T-cell (primary cell): ENCODE measurements at regions not wholly inside any gene's neighbourhood (a gene's known extent, or its start where the extent isn't known, plus 50 kb on each side); places are given as distances from the start of the nearest gene placed in this dataset.

ENCODE experiments used
- ATAC-seq, 4 experiments: fragments of 200-7000 bp in 3 of 4; fragments of 150-1000 bp in 1 of 4; cut with Tn5 transposase; replicated peaks in 1 of 4; 1 replicate in 3 of 4; 2 replicates in 1 of 4; pipeline ENCODE4 v1.10.0; 2021; ENCODE audit warnings: moderate library complexity in 3 of 4, mild to moderate bottlenecking in 2 of 4, moderate number of reproducible peaks in 1 of 4
- CTCF ChIA-PET, 2 donors: fragments of 300-600 bp; sonication (Branson Sonifier 250); formaldehyde crosslinking; loops; one replicate each; lab custom pipeline; 2022; ENCODE audit warnings: antibody characterized with exemption in 2 of 2; lab: Charles Lee
- POLR2A ChIA-PET, 2 donors: fragments of 300-600 bp; sonication (Branson Sonifier 250); formaldehyde crosslinking; loops; one replicate each; lab custom pipeline; 2022; ENCODE audit warnings: antibody characterized with exemption in 2 of 2; lab: Charles Lee
- DNase-seq, 35 experiments: peaks; one replicate each; pipeline versions ENCODE4 v3.0.0 to v3.0.0-alpha.2; 2013 to 2023
- H3K27ac ChIP-seq: one replicate; pipeline ENCODE4 v1.5.1; 2013; ENCODE audit warnings: low read length
- H3K27me3 ChIP-seq, 2 experiments: replicated peaks in 1 of 2; 1 replicate in 1 of 2; 2 replicates in 1 of 2; pipeline versions ENCODE4 v1.6.1 to v1.7.0; 2013; ENCODE audit warnings: low read length in 1 of 2, mixed read lengths in 1 of 2; ENCODE audit not compliant: control insufficient read depth in 2 of 2, insufficient read depth in 2 of 2; ENCODE audit errors: extremely low read depth in 1 of 2
- H3K36me3 ChIP-seq, 2 donors: 1 replicate in 1 of 2; 2 replicates in 1 of 2; pipeline versions ENCODE4 v1.6.1 to v1.7.0; 2013; ENCODE audit warnings: low read length in 1 of 2; ENCODE audit not compliant: control insufficient read depth in 2 of 2, insufficient read depth in 1 of 2; ENCODE audit errors: extremely low read depth in 1 of 2
- H3K4me1 ChIP-seq, 2 experiments: 1 replicate in 1 of 2; 2 replicates in 1 of 2; pipeline versions ENCODE4 v1.6.1 to v1.7.0; 2013; ENCODE audit warnings: low read length in 2 of 2, mixed read lengths in 1 of 2; ENCODE audit not compliant: insufficient read depth in 2 of 2, control insufficient read depth in 1 of 2; ENCODE audit errors: extremely low read depth in 1 of 2
- H3K4me3 ChIP-seq, 2 donors: 1 replicate in 1 of 2; 2 replicates in 1 of 2; pipeline versions ENCODE4 v1.5.1 to v1.7.0; 2013; ENCODE audit warnings: mild to moderate bottlenecking in 2 of 2, low read length in 1 of 2, moderate library complexity in 1 of 2; ENCODE audit not compliant: control insufficient read depth in 1 of 2; ENCODE audit errors: extremely low read depth in 1 of 2
- H3K9me3 ChIP-seq: 2 replicates; pipeline ENCODE4 v1.7.0; 2013
- H3K27ac Mint-ChIP-seq, 2 donors: one replicate each; pipeline ENCODE4 v1.8.0; 2020 to 2021; ENCODE audit warnings: mild to moderate bottlenecking in 2 of 2, mixed read lengths in 2 of 2
- H3K27me3 Mint-ChIP-seq, 2 donors: one replicate each; pipeline ENCODE4 v1.8.0; 2021 to 2022; ENCODE audit warnings: mixed read lengths in 2 of 2
- H3K36me3 Mint-ChIP-seq: one replicate; pipeline ENCODE4 v1.8.0; 2021; ENCODE audit warnings: mixed read lengths
- H3K4me1 Mint-ChIP-seq, 3 donors: one replicate each; pipeline ENCODE4 v1.8.0; 2020 to 2022; ENCODE audit warnings: mixed read lengths in 3 of 3, mild to moderate bottlenecking in 1 of 3
- H3K4me3 Mint-ChIP-seq, 3 donors: one replicate each; pipeline ENCODE4 v1.8.0; 2020 to 2022; ENCODE audit warnings: mild to moderate bottlenecking in 3 of 3, mixed read lengths in 3 of 3, moderate library complexity in 3 of 3
- H3K9me3 Mint-ChIP-seq, 3 donors: one replicate each; pipeline ENCODE4 v1.8.0; 2020 to 2022; ENCODE audit warnings: mixed read lengths in 3 of 3
- WGBS: methylation state at CpG from one replicate; pipeline ENCODE4 v1.1.5; 2013; ENCODE audit warnings: missing lambda C conversion rate; ENCODE audit not compliant: insufficient coverage; 5-methylcytosine and 5-hydroxymethylcytosine counted together

GRCh38 chr2:16256601-16257321 is 316.4 kb downstream of the MYCN start:
- DNase-seq: no peak
- Mint-ChIP-seq H3K4me1 (peaks cover 2 to 17% (median 12%) of the 10 kb centered on the region in 3 donors), H3K4me3 (no peak overlapping the region), H3K27ac (no peak overlapping the region), H3K9me3 (no peaks in the 10 kb centered on the region), H3K27me3 (peaks cover 2 to 3% of the 10 kb centered on the region in 2 donors), H3K36me3 (no peaks in the 10 kb centered on the region)
- Histone ChIP-seq H3K4me3 (no peak overlapping the region), H3K27me3 (peaks cover 0 to 3% of the 10 kb centered on the region in 2 experiments), H3K27ac (no peak overlapping the region), H3K4me1 (no peaks in the 10 kb centered on the region), H3K9me3 (no peaks in the 10 kb centered on the region), H3K36me3 (no peaks in the 10 kb centered on the region)
- CTCF ChIA-PET: no interaction called here
- no peak for ATAC-seq
- POLR2A ChIA-PET: no interaction called here
- 64% methylated on average over 3 of the region's 6 CpGs for WGBS

GRCh38 chr2:16255120-16255519 is 314.8 kb downstream of the MYCN start:
- no peaks in the 10 kb centered on the region for H3K36me3 Mint-ChIP-seq
- Histone ChIP-seq H3K27me3 (peaks cover 0 to 3% of the 10 kb centered on the region in 2 experiments), H3K27ac (no peak overlapping the region), H3K9me3 (no peaks in the 10 kb centered on the region), H3K4me3 (no peak overlapping the region), H3K36me3 (no peaks in the 10 kb centered on the region), H3K4me1 (no peaks in the 10 kb centered on the region)
- no peak overlapping the region for H3K4me3 Mint-ChIP-seq
- no peak for ATAC-seq
- DNase-seq: no peak
- H3K9me3 Mint-ChIP-seq: no peaks in the 10 kb centered on the region
- ChIA-PET POLR2A (no interaction called here), CTCF (no interaction called here)
- no CpG with 5 or more reads among the region's 4 CpGs for WGBS
- H3K27me3 Mint-ChIP-seq: peaks cover 3 to 4% of the 10 kb centered on the region in 2 donors
- no peak overlapping the region for H3K27ac Mint-ChIP-seq
- H3K4me1 Mint-ChIP-seq: peaks cover 2 to 17% (median 12%) of the 10 kb centered on the region in 3 donors

GRCh38 chr2:16254356-16254965 is 314.1 kb downstream of the MYCN start:
- Mint-ChIP-seq H3K4me3 (no peak overlapping the region), H3K36me3 (no peaks in the 10 kb centered on the region), H3K27me3 (peaks cover 3 to 4% of the 10 kb centered on the region in 2 donors), H3K9me3 (no peaks in the 10 kb centered on the region), H3K27ac (no peak overlapping the region), H3K4me1 (peaks cover 2 to 17% (median 12%) of the 10 kb centered on the region in 3 donors)
- Histone ChIP-seq H3K36me3 (no peaks in the 10 kb centered on the region), H3K9me3 (no peaks in the 10 kb centered on the region), H3K27me3 (peaks cover 0 to 8% of the 10 kb centered on the region in 2 experiments), H3K4me3 (no peak overlapping the region), H3K4me1 (no peaks in the 10 kb centered on the region), H3K27ac (no peak overlapping the region)
- no peak for ATAC-seq
- WGBS: no CpG with 5 or more reads among the region's 3 CpGs
- no peak for DNase-seq
- ChIA-PET CTCF (no interaction called here), POLR2A (no interaction called here)

DNA sequence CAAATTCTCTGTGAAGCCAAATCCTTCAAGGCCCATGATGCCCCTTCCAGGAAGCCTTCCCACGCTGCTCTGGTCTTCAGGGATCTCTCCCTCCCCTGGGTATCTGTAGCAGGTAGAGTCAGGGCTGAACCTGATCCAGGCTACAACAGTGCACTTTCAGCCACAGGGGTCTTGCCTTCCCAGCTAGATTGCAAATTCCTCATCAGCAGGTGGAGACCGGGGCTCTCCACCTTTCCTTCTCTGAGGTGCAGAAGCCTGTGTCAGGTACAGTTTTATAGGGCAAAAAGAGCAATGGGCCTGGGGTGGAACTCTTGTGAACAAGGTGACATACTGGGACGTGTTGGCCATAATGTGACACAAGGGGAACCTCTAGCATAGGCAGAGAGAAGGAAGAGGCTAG is 312.9 kb downstream of the MYCN start:
- CTCF ChIA-PET: no interaction called here
- no peaks in the 10 kb centered on the region for H3K36me3 Mint-ChIP-seq
- peaks cover 0 to 8% of the 10 kb centered on the region in 2 experiments for H3K27me3 ChIP-seq
- no peaks in the 10 kb centered on the region for H3K4me1 ChIP-seq
- no peaks in the 10 kb centered on the region for H3K9me3 Mint-ChIP-seq
- H3K27ac ChIP-seq: no peak overlapping the region
- H3K9me3 ChIP-seq: no peaks in the 10 kb centered on the region
- peaks cover 2 to 17% (median 12%) of the 10 kb centered on the region in 3 donors for H3K4me1 Mint-ChIP-seq
- POLR2A ChIA-PET: no interaction called here
- ATAC-seq: no peak
- H3K36me3 ChIP-seq: no peaks in the 10 kb centered on the region
- no peak for DNase-seq
- H3K27me3 Mint-ChIP-seq: peaks cover 3 to 7% of the 10 kb centered on the region in 2 donors
- H3K27ac Mint-ChIP-seq: no peak overlapping the region
- WGBS: 31% methylated on average over 1 of the region's 3 CpGs
- no peak overlapping the region for H3K4me3 ChIP-seq
- no peak overlapping the region for H3K4me3 Mint-ChIP-seq

GRCh38 chr2:16252891-16253290 is 312.5 kb downstream of the MYCN start:
- ATAC-seq: no peak
- POLR2A ChIA-PET: no interaction called here

GRCh38 chr2:16252251-16252650 is 311.9 kb downstream of the MYCN start:
- POLR2A ChIA-PET: no interaction called here
- ATAC-seq (no peak), DNase-seq (no peak)
- no peak overlapping the region for H3K27ac ChIP-seq
- no peaks in the 10 kb centered on the region for H3K9me3 ChIP-seq
- Mint-ChIP-seq H3K27ac (no peak overlapping the region), H3K4me1 (peaks cover 0 to 9% (median 4%) of the 10 kb centered on the region in 3 donors), H3K27me3 (peaks cover 3 to 7% of the 10 kb centered on the region in 2 donors), H3K36me3 (no peaks in the 10 kb centered on the region), H3K9me3 (no peaks in the 10 kb centered on the region), H3K4me3 (no peak overlapping the region)
- H3K4me1 ChIP-seq: no peaks in the 10 kb centered on the region
- CTCF ChIA-PET: no interaction called here
- no peaks in the 10 kb centered on the region for H3K36me3 ChIP-seq
- no peak overlapping the region for H3K4me3 ChIP-seq
- 80% methylated on average over 6 of the region's 9 CpGs for WGBS
- H3K27me3 ChIP-seq: peaks cover 0 to 8% of the 10 kb centered on the region in 2 experiments

More at GRCh38 chr2:16252891-16253290, 312.5 kb downstream of the MYCN start:
- no peaks in the 10 kb centered on the region for H3K9me3 ChIP-seq
- Mint-ChIP-seq H3K4me3 (no peak overlapping the region), H3K9me3 (no peaks in the 10 kb centered on the region), H3K36me3 (no peaks in the 10 kb centered on the region), H3K27me3 (peaks cover 3 to 7% of the 10 kb centered on the region in 2 donors), H3K4me1 (peaks cover 2 to 15% (median 11%) of the 10 kb centered on the region in 3 donors), H3K27ac (no peak overlapping the region)
- no peak overlapping the region for H3K4me3 ChIP-seq
- peaks cover 0 to 8% of the 10 kb centered on the region in 2 experiments for H3K27me3 ChIP-seq
- no CpG with 5 or more reads among the region's 1 CpG for WGBS
- no peak overlapping the region for H3K27ac ChIP-seq
- CTCF ChIA-PET: no interaction called here
- H3K36me3 ChIP-seq: no peaks in the 10 kb centered on the region
- no peaks in the 10 kb centered on the region for H3K4me1 ChIP-seq
- no peak for DNase-seq
